ENCODE measurements at regions not wholly inside any gene's neighbourhood (a gene's known extent, or its start where the extent isn't known, plus 50 kb on each side); places are given as distances from the start of the nearest gene placed in this dataset.
"Not testable (repeated sequence)": the region's sequence is repeated elsewhere in the genome, so short reads cannot be mapped to it uniquely, and the experiment has no call there.

DNA sequence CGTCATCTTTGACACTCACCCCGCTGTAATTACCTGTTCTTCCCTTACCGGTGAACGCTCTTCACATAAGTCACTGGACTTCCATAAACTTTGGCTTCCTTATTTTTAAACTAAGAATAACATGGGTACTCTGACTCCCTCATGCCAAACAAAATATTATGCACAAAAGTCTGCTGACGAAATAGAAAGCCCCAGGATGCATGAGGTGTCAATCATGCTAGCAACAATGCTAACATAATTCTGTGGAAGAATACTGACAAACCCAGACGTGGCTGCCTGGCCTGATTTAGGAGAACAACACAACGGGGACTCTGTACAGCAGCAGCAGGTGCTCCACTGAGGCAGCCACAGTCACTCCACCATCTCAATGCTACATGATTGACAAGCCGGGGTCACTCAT lies 137.5 kb downstream of the CCDC71L start:
- DNase-seq (ENCODE audit: low read depth in 2 of 2): peak; percentile 57 to 96

DNA sequence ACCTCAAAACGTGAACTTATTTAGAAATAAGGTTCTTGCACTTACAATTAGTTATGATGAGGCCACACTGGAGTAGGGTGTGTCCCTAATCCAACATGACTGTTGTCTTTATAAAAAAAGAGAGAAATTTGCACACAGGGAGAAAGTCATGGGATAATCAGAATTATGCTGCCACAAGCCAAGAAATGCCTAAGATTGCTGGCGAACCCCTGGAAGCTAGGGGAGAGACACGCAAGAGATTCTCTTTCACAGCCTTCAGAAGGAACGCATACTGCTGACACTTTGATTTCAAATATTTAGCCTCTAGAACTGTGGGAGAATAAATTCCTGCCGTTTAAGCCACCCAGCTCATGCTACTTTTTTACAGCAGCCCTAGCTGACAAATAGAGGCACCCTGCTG lies 138.3 kb downstream of the CCDC71L start:
- DNase-seq (ENCODE audit: low read depth in 2 of 2): no peak

DNA sequence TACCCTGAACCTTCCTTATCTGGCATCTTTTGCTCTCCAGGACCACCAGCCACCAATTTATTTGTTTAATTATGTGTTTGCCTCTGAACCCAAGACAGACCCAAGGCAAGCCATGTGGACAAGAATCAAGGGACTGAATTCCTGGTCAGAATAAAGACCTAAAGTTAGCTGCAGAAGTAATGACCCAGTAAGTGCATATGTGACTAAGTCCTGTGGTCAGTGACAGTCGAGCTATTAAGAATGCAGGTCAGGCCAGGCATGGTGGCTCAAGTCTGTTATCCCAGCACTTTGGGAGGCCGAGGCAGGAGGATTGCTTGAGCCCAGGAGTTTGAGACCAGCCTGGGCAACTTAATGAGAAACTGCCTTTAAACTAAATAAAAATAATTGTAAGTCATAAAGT lies 139.4 kb downstream of the CCDC71L start:
- DNase-seq (ENCODE audit: low read depth in 2 of 2): no peak

DNA sequence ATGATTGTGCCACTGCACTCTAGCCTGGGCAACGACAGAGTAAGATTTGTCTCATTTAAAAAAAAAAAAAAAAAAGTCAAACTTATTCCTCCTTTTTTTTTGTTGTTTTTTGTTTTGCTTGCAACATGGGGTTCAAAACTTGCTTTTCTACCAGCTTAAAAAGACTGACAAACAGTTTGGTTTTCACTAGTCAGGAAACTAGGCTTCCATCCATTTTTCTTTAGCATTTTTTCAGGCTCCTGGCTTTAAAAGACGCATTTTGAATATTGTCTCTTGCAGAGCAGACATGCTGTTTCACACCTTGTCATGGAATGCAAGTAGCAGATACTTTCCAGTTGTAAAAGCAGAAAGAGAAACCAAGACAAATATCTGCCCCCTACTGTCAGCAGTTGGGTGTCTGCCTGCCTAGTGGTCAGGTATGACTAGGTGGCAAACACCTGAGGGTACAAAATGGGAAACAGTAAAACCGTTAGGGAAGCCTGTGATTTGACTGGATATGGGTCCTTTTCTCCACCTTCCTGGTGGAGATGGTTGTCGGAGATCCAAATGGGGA lies 139.9 kb downstream of the CCDC71L start:
- no peak for DNase-seq (ENCODE audit: low read depth in 2 of 2)

DNA sequence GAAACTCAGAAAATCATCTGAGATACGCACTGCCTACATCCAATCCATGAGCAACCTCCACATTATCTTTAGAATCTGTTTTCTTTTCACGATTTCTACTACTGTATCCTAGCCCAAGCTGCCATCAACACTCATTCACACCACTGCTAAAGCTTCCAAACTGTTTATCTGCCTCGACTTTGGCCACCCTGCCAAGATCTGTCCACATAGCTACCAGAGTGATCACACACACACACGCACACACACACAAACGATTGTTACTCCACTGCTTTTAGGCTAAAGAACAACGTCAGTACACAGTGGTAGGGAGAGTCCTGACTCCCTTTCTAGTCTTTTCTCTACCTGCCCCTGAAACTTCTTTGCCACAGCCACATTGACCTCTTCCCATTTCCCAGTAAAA lies 142.0 kb downstream of the CCDC71L start:
- no peak for DNase-seq (ENCODE audit: low read depth in 2 of 2)

DNA sequence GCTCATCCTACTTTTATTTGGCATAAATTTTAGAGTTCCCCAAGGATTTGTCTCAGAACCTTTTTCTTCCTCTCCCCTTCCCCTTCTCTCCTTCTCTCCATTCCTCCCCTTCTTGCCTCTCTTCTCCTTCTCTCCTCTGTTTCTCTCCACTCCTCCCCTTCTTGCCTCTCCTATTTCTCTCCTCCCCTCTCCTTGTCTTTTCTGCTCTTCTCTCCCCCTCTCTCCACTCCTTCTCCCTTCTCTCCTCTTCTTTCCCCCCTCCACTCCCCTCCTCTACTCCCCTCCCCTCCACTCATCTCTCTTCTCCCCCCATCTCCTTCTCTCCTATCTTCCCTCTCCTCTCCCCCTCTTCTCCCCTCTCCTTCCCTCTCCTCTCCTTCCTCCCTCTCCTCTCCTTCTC lies 142.7 kb downstream of the CCDC71L start:
- no peak for DNase-seq (ENCODE audit: low read depth in 2 of 2)

DNA sequence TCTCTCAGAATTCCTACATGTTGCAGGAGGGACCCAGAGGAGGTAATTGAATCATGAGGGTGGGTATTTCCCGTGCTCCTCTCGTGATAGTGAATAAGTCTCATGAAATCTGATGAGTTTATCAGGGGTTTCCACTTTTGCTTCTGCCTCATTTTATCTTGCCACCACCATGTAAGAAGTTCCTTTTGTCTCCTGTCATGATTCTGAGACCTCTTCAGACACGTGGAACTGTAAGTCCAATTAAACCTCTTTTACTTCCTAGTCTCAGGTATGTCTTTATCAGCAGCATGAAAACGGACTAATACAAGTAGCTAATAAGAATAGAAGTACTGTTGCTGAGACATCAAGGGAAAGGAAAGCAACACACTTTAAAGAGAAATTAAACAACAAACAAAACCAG lies 143.4 kb downstream of the CCDC71L start:
- no peak for DNase-seq (ENCODE audit: low read depth in 2 of 2)

DNA sequence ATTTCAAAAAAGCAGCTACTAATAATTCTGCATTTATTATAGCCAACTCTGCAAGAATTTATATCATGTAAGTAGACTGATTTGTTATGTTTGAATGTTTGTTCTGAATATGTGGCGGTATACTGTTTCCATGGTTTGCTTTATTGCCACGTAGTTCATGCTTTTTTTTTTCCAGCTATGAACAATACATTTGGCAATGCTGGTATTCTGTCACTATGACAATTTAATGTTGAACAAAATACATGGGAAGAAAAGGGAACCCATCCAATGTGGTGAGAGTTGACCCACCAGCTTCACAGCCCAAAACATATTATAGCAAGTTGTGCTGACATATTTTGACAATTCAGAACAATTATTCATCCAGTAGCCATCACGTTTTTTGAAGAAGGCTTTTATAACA lies 145.6 kb downstream of the CCDC71L start:
- DNase-seq (ENCODE audit: low read depth in 2 of 2): peak in 1 of 2 donors; percentile 86

DNA sequence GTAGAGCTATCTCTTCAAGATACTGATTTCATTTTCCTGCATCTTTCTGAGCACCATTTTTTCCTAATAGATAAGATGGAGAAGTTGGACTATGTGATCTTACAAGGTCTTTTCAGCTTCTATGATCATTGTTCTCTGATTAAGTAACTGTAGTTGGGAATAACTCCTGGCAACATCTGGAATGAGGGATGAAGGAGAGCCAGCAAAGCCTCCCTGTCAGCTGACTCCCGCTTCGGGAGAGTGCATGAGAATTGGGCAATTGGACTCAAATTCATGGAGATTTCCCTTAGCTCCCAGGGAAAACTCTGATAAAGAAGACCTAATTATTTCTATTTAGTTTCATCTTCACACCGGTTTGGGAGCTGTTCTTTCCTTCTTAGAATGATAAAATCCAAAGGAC lies 146.1 kb downstream of the CCDC71L start:
- DNase-seq (ENCODE audit: low read depth in 2 of 2): no peak

DNA sequence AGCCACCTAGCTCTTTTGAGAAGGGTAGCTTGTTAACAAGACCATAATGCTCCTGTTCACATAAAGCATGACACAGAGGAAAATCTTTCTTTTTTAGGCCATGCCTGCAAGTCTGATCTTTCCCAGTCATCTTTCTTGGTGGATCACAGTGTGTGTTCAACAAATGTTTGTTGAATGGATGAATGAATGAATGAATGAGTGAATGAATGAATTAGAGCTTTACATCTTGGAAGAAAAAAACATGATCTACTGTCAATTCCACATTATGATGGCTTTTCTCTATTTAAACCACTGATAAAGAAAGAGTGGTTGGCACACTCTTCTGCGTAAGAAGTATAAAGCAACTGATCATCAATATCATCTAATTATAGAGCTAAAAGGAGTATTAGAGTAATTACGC lies 148.7 kb downstream of the CCDC71L start:
- no peak for DNase-seq (ENCODE audit: low read depth in 2 of 2)

DNA sequence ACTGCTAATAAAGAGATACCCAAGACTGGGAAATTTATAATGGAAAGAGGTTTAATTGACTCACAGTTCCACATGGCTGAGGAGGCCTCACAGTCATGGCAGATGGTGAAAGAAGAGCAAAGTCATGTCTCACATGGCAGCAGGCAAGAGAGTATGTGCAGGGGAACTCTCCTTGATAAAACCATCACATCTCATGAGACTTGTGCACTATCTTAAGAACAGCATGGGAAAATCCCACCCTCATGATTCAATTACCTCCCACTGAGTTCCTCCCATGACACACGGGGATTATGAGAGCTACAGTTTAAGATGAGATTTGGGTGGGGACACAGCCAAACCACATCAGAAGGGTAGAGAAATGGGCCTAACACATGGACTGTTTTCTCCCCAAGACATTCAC lies 156.3 kb downstream of the CCDC71L start:
- no peak for DNase-seq (ENCODE audit: low read depth in 2 of 2)

DNA sequence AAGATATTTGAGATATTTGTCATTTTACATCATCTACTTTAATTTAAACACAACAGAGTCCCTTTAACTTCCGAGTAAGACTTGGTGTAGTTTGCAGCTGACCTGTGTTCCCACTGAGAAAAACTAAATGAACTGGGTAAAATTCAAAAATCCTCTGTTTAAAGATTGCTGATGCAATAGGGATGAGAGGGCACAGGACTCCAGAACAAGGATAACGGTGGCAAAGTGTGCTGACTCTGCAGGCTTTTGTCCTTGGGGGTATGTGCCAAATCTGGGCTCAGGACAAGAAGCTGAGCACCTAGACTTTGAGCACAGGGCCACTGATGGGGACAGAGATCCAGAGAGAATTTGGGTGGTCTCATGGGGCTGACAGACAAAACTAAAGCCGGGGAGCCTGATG lies 156.8 kb downstream of the CCDC71L start:
- DNase-seq (ENCODE audit: low read depth in 2 of 2): no peak

DNA sequence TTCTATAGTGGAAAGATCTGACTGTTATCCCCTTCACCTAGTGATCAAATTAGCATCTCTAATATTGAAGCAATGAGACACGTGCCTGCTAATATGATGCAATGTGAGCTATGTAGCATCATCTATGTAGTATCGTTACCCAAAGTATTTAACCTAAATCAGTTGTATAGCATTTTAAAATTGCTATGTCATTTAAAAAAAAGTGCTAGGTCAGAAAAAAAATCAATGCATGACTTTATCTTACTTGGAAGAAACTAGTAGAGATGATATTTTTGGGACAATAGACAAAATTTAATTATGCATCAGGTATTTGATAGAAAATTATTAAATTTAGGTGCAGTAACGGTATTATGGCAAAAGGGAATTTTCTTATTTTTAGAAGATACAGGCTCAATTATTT lies 157.3 kb downstream of the CCDC71L start:
- peak in 1 of 2 donors; percentile 63 for DNase-seq (ENCODE audit: low read depth in 2 of 2)

DNA sequence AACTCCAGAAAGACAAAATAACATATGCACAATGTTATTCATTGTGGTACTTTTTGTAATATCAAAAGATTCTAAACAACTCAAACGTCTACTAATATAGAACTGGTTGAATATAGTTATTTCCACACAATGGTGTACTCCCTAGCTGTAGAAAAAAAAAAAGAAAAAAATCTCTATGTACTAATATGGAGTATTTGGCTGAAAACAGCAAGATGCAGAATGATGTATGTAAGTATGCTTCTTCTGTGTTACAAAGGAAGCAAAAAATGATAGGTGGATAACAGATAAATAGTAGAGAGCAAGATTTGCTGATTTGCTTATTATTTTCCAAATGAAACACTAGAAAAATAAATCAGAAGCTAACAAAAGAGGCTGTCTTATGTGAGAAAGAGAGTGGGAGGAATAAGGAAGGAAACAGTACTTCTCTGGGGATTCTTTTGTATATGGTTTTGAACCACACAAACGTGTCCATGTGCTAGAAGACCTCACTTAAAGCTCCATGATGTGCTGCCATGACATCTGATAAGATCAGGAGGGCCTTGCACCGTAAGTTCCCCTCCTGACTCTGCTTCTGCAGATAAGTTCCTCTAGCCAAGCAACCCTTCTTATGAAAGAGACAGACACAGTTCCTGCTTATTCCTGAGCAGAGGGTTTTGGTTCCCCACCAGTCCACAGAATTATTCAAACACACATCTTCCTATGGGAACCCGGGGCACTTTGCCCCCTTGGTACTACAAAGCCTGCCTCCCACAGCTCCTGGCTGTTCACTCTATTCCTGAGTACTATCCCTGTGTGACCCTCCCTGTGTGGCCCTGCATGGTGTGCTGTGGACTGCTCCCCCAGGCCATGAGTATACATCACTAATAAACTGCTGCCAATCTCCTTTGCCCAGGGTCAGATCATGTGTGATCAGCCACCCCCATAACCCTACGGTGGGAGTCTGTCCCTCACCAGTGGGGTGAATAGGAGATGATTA lies 159.1 kb downstream of the CCDC71L start:
- no peak for DNase-seq (ENCODE audit: low read depth in 2 of 2)

DNA sequence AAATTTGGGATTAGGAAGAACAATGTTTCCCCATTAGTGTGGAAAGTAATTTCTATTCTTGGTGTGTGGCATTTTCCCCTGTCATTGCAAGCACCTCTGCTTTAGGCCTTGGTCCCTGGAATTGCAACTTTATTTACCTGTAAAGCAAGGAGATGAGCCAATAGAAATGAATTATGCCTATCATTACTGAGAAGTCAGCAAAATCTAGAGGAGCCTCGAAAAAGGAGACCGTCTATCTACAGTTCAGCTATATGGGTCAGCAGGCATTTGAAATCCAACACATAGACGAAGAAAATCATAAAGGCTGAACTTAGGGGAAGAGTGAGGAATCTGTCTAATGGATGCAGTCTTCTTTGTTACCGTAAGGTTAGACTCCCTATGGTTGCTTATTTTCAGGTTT lies 161.1 kb downstream of the CCDC71L start:
- DNase-seq (ENCODE audit: low read depth in 2 of 2): no peak

DNA sequence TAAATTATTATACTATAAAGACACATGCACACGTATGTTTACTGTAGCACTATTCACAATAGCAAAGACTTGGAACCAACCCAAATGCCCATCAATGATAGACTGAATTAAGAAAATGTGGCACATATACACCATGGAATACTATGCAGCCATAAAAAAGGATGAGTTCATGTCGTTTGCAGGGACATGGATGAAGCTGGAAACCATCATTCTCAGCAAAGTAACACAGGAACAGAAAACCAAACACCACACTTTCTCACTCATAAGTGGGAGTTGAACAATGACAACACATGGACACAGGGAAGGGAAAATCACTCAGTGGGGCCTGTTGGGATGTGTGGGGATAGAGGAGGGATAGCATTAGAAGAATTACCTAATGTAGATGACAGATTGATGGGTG lies 163.0 kb downstream of the CCDC71L start:
- DNase-seq (ENCODE audit: low read depth in 2 of 2): not testable (repeated sequence)

DNA sequence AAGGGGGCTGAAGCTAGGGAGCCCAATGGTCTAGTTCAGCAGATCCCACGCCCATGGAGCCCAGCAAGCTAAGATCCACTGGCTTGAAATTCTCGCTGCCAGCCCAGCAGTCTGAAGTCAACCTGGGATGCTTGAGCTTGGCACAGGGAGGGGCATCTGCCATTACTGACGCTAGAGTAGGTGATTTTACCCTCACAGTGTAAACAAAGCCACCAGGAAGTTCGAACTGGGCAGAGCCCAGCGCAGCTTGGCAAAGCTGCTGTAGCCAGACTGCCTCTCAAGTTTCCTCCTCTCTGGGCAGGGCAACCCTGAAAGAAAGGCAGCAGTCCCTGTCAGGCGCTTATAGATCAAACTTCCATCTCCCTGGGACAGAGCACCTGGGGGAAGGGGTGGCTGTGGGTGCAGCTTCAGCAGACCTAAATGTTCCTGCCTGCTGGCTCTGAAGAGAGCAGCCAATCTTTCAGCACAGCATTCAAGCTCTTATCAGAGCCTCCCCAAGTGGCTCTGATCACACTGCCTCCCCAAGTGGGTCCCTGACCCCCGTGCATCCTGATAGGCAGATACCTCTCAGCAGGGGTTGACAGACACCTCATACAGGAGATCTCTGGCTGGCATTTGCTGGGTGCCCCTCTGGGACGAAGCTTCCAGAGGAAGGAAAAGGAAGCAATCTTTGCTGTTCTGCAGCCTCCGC lies 167.8 kb downstream of the CCDC71L start:
- no peak for DNase-seq (ENCODE audit: low read depth in 2 of 2)

DNA sequence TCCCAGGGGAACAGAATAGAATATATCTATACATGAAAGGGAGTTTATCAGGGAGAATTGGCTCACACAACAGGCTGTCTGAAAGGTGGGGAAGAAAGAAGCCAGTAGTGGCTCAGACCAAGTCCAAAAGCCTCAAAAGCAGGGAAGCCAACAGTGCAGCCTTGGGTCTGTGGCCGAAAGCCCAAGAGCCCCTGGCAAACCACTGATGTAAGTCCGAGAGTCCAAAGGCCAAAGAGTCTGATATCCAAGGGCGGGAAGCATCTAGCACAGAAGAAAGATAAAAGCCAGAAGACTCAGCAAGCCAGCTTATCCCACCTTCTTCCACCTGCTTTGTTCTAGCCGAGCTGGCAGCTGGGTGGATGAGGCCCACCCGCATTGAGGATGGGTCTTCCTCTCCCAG lies 172.5 kb downstream of the CCDC71L start:
- DNase-seq (ENCODE audit: low read depth in 2 of 2): no peak

DNA sequence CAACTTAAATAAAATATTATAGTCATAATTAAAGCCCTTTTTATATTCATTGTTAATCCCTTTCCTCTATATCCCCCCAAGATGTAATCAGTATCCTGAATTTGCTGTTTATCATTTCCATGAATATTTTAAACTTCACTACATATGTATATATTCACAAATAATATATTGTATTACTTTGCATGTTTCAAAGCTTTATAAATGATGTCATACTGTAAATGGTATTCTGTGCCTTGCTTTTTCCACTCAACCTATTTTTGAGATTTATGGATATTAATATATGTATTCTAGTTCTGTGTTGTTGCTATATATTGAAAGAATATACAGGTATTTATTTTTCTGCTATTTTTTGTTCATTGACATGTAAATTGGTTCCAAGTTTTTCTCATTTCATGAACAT lies 173.1 kb downstream of the CCDC71L start:
- DNase-seq (ENCODE audit: low read depth in 2 of 2): no peak

DNA sequence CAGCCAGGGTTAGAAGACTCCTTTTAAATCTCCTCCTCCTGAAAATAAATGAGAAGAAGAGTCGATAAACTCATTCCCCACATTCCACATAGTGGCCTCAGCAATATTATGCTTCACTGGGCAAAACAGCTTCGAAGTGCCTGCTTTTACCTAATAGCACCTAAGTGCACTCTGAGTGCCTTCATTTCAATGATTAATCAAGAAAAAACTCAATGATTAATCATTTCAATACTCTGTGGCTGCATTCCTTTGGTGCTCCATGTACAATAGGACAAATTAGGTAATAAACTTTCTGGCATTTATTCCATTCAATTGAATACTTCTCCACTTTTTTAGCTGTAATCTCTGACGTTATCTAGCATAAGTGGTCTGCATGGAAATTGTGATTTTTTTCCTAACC lies 174.6 kb downstream of the CCDC71L start:
- peak in 1 of 2 donors; percentile 24 for DNase-seq (ENCODE audit: low read depth in 2 of 2)

DNA sequence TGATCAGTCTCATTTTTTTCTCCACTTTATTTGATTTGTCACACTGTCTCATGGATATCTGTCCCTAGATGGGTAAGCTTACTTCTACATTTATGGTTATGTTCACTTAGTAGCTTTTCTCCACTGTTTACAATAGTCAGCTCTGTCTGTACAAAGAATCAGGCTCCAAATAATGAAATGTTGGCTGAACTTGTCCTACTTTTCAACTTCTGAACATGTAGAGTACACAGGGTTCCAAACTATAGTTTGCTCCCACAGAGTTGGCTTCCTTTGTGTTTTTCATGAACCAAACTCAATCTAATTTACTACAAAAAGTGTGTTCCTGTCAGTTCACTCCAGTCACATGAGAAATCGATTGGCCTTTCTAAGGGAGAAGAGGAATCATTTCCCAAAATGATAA lies 175.0 kb downstream of the CCDC71L start:
- DNase-seq (ENCODE audit: low read depth in 2 of 2): no peak

DNA sequence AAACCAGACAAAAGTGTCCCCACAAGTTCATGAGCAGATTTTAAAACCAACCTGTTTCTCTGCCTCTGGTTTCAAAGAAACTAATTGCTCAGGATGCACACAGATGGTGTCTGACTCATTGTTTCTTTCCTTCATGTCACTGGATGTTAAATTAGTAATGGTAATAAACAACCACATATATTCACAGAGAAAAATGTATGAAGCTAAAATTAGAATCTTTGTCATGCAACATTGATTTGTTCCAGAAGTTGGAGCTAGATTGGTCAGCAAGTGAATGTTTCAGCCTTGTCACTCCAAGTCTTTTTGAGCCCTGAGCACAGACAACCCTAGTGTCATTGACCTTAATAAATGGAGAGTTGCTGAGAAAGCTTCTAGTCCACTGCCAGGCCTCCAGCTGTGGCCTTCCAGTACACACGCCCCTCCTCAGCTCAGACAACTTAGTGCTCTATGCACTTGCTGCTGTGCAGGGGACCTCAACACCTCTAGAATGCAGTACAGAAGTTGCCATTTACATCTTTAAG lies 175.9 kb downstream of the CCDC71L start:
- peak; percentile 79 to 92 for DNase-seq (ENCODE audit: low read depth in 2 of 2)
